Panc1 (cell line): ENCODE measurements at regions not wholly inside any gene's neighbourhood (a gene's known extent, or its start where the extent isn't known, plus 50 kb on each side); places are given as distances from the start of the nearest gene placed in this dataset.

ENCODE experiments used
- SIN3A ChIP-seq: IDR thresholded peaks from 2 replicates; pipeline ENCODE4 v1.6.1; 2012; ENCODE audit warnings: low read depth, mild to moderate bottlenecking, low read length, moderate library complexity, borderline replicate concordance; ENCODE audit not compliant: insufficient read depth
- TF ChIP-seq, protein P1 (sequence below): fragments of 450-650 bp; IDR thresholded peaks from 2 replicates; pipeline ENCODE4 v1.5.1; 2017; ENCODE audit warnings: mild to moderate bottlenecking

DNA sequence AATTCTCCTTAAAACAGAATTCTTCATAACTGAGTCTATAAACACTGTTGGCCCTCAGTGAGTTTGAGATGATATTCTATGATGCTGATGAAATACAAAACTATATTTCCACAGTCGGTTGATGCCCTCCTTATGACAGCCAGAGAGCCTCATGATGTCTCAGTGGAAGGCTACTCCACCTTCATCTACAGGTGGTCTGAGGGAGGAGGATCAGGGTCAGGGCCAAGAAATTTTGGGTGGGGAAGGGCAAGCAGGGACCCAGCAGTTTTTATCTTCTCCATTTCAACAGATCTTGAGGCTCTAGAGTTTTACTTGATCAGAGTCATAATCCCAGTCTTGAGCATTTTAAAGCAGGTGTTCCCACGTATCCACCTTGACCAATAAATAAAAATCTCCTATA, 90.8 kb downstream of the CCDC71L start:
- TF ChIP-seq, protein P1, sequence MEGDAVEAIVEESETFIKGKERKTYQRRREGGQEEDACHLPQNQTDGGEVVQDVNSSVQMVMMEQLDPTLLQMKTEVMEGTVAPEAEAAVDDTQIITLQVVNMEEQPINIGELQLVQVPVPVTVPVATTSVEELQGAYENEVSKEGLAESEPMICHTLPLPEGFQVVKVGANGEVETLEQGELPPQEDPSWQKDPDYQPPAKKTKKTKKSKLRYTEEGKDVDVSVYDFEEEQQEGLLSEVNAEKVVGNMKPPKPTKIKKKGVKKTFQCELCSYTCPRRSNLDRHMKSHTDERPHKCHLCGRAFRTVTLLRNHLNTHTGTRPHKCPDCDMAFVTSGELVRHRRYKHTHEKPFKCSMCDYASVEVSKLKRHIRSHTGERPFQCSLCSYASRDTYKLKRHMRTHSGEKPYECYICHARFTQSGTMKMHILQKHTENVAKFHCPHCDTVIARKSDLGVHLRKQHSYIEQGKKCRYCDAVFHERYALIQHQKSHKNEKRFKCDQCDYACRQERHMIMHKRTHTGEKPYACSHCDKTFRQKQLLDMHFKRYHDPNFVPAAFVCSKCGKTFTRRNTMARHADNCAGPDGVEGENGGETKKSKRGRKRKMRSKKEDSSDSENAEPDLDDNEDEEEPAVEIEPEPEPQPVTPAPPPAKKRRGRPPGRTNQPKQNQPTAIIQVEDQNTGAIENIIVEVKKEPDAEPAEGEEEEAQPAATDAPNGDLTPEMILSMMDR, result no peak
- TF ChIP-seq SIN3A, result no peak
